ENCODE measurements at regions not wholly inside any gene's neighbourhood (a gene's known extent, or its start where the extent isn't known, plus 50 kb on each side); places are given as distances from the start of the nearest gene placed in this dataset.

GRCh38 chr4:133996431-133997121 is 205.0 kb downstream of the PABPC4L start:
- no peak for TF ChIP-seq CTCF (IDR thresholded peaks at IDR 0.05)
- TF ChIP-seq MYBL2 (CRISPR knock-in tag; IDR thresholded peaks at IDR 0.05) = no peak
- no peak for TF ChIP-seq CBFB (CRISPR knock-in tag; IDR thresholded peaks at IDR 0.05; ENCODE audit: low read depth)
- TF ChIP-seq SMAD3 (CRISPR knock-in tag; IDR thresholded peaks at IDR 0.05; ENCODE audit: borderline replicate concordance) = no peak
- no peak for TF ChIP-seq ZNF423 (CRISPR knock-in tag; IDR thresholded peaks at IDR 0.05)
- no peak for TF ChIP-seq MAX (CRISPR knock-in tag; IDR thresholded peaks at IDR 0.05)
- no peak for TF ChIP-seq NR2C2 (CRISPR knock-in tag; IDR thresholded peaks at IDR 0.05)
- TF ChIP-seq ZNF416 (CRISPR knock-in tag; IDR thresholded peaks at IDR 0.05) = no peak
- no peak for TF ChIP-seq ZNF281 (CRISPR knock-in tag; IDR thresholded peaks at IDR 0.05)

Measured in WTC11 (cell line).